HCT116 (cell line): ENCODE measurements at regions not wholly inside any gene's neighbourhood (a gene's known extent, or its start where the extent isn't known, plus 50 kb on each side); places are given as distances from the start of the nearest gene placed in this dataset.

Source experiments
- ATAC-seq: fragments of 200-7000 bp; cut with Tn5 transposase; 2 replicates; pipeline ENCODE4 v1.9.1; 2020; ENCODE audit warnings: mild to moderate bottlenecking, moderate library complexity
- BruUV-seq: library from RNA; stranded (reverse); fragments of 400-500 nt; replicated peaks from 2 replicates; lab custom pipeline; 2021; lab: Mats Ljungman, UMichigan
- CTCF ChIA-PET: fragments of 300-600 bp; sonication (Branson Sonifier 250); formaldehyde crosslinking; loops from one replicate; lab custom pipeline; 2021; ENCODE audit warnings: antibody characterized with exemption; lab: Charles Lee
- POLR2A ChIA-PET: fragments of 300-600, 350-600 bp; sonication (Branson Sonifier 250); formaldehyde crosslinking; loops from one replicate; lab custom pipeline; 2021; ENCODE audit warnings: antibody characterized with exemption; lab: Charles Lee
- RAD21 ChIA-PET, 2 experiments: fragments of 300-600 bp; sonication (Branson Sonifier 250); formaldehyde crosslinking; loops; one replicate each; lab custom pipeline; 2023; ENCODE audit warnings: low total read pairs in 2 of 2; ENCODE audit not compliant: uncharacterized antibody in 2 of 2, unreplicated experiment in 2 of 2, low non-redundant PET in 1 of 2; lab: Charles Lee
- DNase-seq: peaks from one replicate; pipeline ENCODE4 v3.0.0-alpha.2; 2010; ENCODE audit warnings: low read depth, low spot score
- H2AFZ ChIP-seq: fragments of 200-600 bp; shearing (Covaris generic), sonication (generic); 2 replicates; pipeline ENCODE4 v1.6.1; 2017; ENCODE audit warnings: low read depth, mixed run types, mixed read lengths, antibody characterized with exemption, low read length; ENCODE audit not compliant: poor library complexity, severe bottlenecking
- H3K27ac ChIP-seq: 2 replicates; pipeline ENCODE4 v1.5.1; 2012; ENCODE audit warnings: low read depth, low read length
- H3K27me3 ChIP-seq: fragments of 200-600 bp; sonication (generic); 2 replicates; pipeline ENCODE4 v1.6.1; 2016; ENCODE audit warnings: mixed run types, low read length, mixed read lengths; ENCODE audit not compliant: insufficient read depth
- H3K36me3 ChIP-seq, 2 experiments: fragments of 200-500 bp in 1 of 2; fragments of 200-600 bp in 1 of 2; sonication (Bioruptor generic) in 1 of 2; sonication (generic) in 1 of 2; 2 replicates each; pipeline versions ENCODE4 v1.5.1 to v1.6.1; 2014 to 2016; ENCODE audit warnings: low read length in 2 of 2, inconsistent platforms in 1 of 2, mixed read lengths in 1 of 2, mixed run types in 1 of 2; ENCODE audit not compliant: insufficient read depth in 2 of 2, control insufficient read depth in 1 of 2
- H3K4me1 ChIP-seq, 2 experiments: fragments of 200-600 bp in 1 of 2; sonication (generic) in 1 of 2; 2 replicates each; pipeline versions ENCODE4 v1.5.1 to v1.6.1; 2012 to 2017; ENCODE audit warnings: low read length in 2 of 2, inconsistent platforms in 1 of 2, mild to moderate bottlenecking in 1 of 2, mixed read lengths in 1 of 2, mixed run types in 1 of 2, moderate library complexity in 1 of 2; ENCODE audit not compliant: insufficient read depth in 2 of 2, control insufficient read depth in 1 of 2
- H3K4me2 ChIP-seq: fragments of 200-600 bp; sonication (generic); 2 replicates; pipeline ENCODE4 v1.6.1; 2017; ENCODE audit warnings: mixed run types, low read length, mixed read lengths
- H3K4me3 ChIP-seq, 2 experiments: fragments of 200-600 bp in 1 of 2; sonication (generic) in 1 of 2; replicated peaks in 1 of 2; 2 replicates each; pipeline ENCODE4 v1.5.1; 2011 to 2016; ENCODE audit warnings: low read length in 2 of 2, control low read depth in 1 of 2, low read depth in 1 of 2, mild to moderate bottlenecking in 1 of 2, mixed read lengths in 1 of 2, mixed run types in 1 of 2
- H3K79me2 ChIP-seq: fragments of 200-600 bp; sonication (generic); 2 replicates; pipeline ENCODE4 v1.6.1; 2017; ENCODE audit warnings: mild to moderate bottlenecking, mixed run types, low read length, moderate library complexity, mixed read lengths; ENCODE audit not compliant: insufficient read depth
- H3K9ac ChIP-seq: fragments of 200-600 bp; sonication (generic); 2 replicates; pipeline ENCODE4 v1.6.1; 2016; ENCODE audit warnings: low read length, mixed read lengths
- H3K9me2 ChIP-seq: fragments of 200-600 bp; sonication (generic), shearing (Covaris generic); 2 replicates; pipeline ENCODE4 v1.6.1; 2017; ENCODE audit warnings: mixed run types, mild to moderate bottlenecking, moderate library complexity; ENCODE audit not compliant: insufficient read depth
- H3K9me3 ChIP-seq, 2 experiments: fragments of 200-500 bp in 1 of 2; fragments of 200-600 bp in 1 of 2; sonication (Bioruptor generic) in 1 of 2; sonication (generic) in 1 of 2; 2 replicates each; pipeline ENCODE4 v1.6.1; 2014 to 2017; ENCODE audit warnings: low read length in 2 of 2, mixed read lengths in 2 of 2, inconsistent platforms in 1 of 2, low read depth in 1 of 2, mild to moderate bottlenecking in 1 of 2, mixed run types in 1 of 2, moderate library complexity in 1 of 2; ENCODE audit not compliant: control insufficient read depth in 1 of 2, insufficient read depth in 1 of 2
- H4K20me1 ChIP-seq: fragments of 200-600 bp; sonication (generic), shearing (Covaris generic); 2 replicates; pipeline ENCODE4 v1.6.1; 2017; ENCODE audit warnings: mixed run types, mild to moderate bottlenecking, moderate library complexity; ENCODE audit not compliant: insufficient read depth
- CEBPB ChIP-seq: IDR thresholded peaks from 2 replicates; pipeline ENCODE4 v1.6.1; 2012; ENCODE audit warnings: low read depth
- EGR1 ChIP-seq: IDR thresholded peaks from 2 replicates; pipeline ENCODE4 v1.6.1; 2012; ENCODE audit warnings: low read depth
- ELF1 ChIP-seq: IDR thresholded peaks from 2 replicates; pipeline ENCODE4 v1.6.1; 2012; ENCODE audit warnings: low read depth, borderline replicate concordance
- EZH2 ChIP-seq: fragments of 200-600 bp; sonication (generic); IDR thresholded peaks from 2 replicates; pipeline ENCODE4 v1.6.1; 2017; ENCODE audit warnings: antibody characterized with exemption, mixed run types
- EZH2phosphoT487 ChIP-seq: fragments of 200-600 bp; IDR thresholded peaks from 2 replicates; pipeline ENCODE4 v1.6.1; 2018; ENCODE audit warnings: antibody characterized with exemption, borderline replicate concordance
- SIN3A ChIP-seq: IDR thresholded peaks from 2 replicates; pipeline ENCODE4 v1.6.1; 2012; ENCODE audit warnings: low read depth
- SP1 ChIP-seq: IDR thresholded peaks from 2 replicates; pipeline ENCODE4 v1.6.1; 2012; ENCODE audit warnings: low read depth
- TCF7L2 ChIP-seq: IDR thresholded peaks from 2 replicates; pipeline ENCODE4 v1.7.0; 2011; ENCODE audit warnings: borderline replicate concordance, inconsistent platforms; ENCODE audit not compliant: insufficient read depth, insufficient read length; ENCODE audit errors: extremely low read depth
- YY1 ChIP-seq: IDR thresholded peaks from 2 replicates; pipeline ENCODE4 v1.6.1; 2011; ENCODE audit warnings: low read length, low read depth, moderate library complexity, mild to moderate bottlenecking; ENCODE audit not compliant: insufficient replicate concordance; ENCODE audit errors: extremely low read depth
- intact Hi-C: fragments of 100-400 bp; cut with micrococcal nuclease; formaldehyde crosslinking; loops from 2 replicates; pipeline ENCODE4 v1.10.0; 2022

DNA sequence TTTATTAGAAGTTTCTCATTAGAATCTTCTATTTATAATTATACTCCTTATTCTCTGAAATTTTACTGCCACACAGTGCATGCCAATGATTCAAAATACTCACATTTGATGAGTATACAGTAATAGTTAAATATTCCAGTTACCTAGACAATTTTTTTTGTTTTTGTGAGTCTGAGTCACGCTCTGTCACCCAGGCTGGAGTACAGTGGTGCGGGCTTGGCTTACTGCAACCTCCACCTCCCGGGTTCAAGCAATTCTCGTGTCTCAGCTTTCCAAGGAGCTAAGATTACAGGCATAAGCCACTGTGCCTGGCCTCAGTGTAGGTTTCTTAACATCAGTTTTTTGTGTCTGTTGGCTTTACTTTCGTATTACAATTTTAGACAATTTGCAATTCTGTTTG lies 87.1 kb downstream of the ZNF486 start:
- intact Hi-C loops, result no loop called here
- H3K79me2 ChIP-seq, result no peaks in the 10 kb centered on the region
- H3K27me3 ChIP-seq, result no peaks in the 10 kb centered on the region
- no TSS peak for BruUV-seq
- H3K9ac ChIP-seq, result no peak overlapping the region
- ATAC-seq, result no peak
- no peaks in the 10 kb centered on the region for H4K20me1 ChIP-seq
- H3K9me2 ChIP-seq, result no peaks in the 10 kb centered on the region
- no peaks in the 10 kb centered on the region; a peak in 2 of 4 replicates for H3K9me3 ChIP-seq
- no peak overlapping the region for H3K4me3 ChIP-seq
- H3K27ac ChIP-seq, result no peak overlapping the region
- CTCF ChIA-PET, result no interaction called here
- POLR2A ChIA-PET, result no interaction called here
- RAD21 ChIA-PET, result no interaction called here
- H2AFZ ChIP-seq, result no peak overlapping the region
- H3K4me1 ChIP-seq, result no peaks in the 10 kb centered on the region
- no peak for DNase-seq
- TF ChIP-seq TCF7L2 (no peak), EZH2 (no peak), YY1 (no peak), SIN3A (no peak), EGR1 (no peak), SP1 (no peak), EZH2phosphoT487 (no peak), ELF1 (no peak), CEBPB (no peak)
- H3K4me2 ChIP-seq, result no peak overlapping the region
- H3K36me3 ChIP-seq, result no peaks in the 10 kb centered on the region

GRCh38 chr19:20252613-20253012 lies 85.6 kb downstream of the ZNF486 start:
- intact Hi-C loops, result no loop called here
- Histone ChIP-seq H4K20me1 (no peaks in the 10 kb centered on the region), H3K36me3 (no peaks in the 10 kb centered on the region)
- DNase-seq, result no peak
- TF ChIP-seq YY1 (no peak), ELF1 (no peak)
- TF ChIP-seq, all 23 proteins: peak for 0
- Histone ChIP-seq H2AFZ (no peak overlapping the region), H3K9me2 (no peaks in the 10 kb centered on the region), H3K4me1 (no peaks in the 10 kb centered on the region), H3K27ac (no peak overlapping the region), H3K79me2 (no peaks in the 10 kb centered on the region), H3K27me3 (no peaks in the 10 kb centered on the region), H3K9me3 (peaks cover 0 to 2% of the 10 kb centered on the region in 2 experiments; a peak in 2 of 4 replicates), H3K4me2 (no peak overlapping the region), H3K4me3 (no peak overlapping the region), H3K9ac (no peak overlapping the region)
- ChIA-PET CTCF (no interaction called here), RAD21 (no interaction called here), POLR2A (no interaction called here)
- BruUV-seq, result no TSS peak
- ATAC-seq, result no peak
